GM12891 (cell line): ENCODE measurements at regions not wholly inside any gene's neighbourhood (a gene's known extent, or its start where the extent isn't known, plus 50 kb on each side); places are given as distances from the start of the nearest gene placed in this dataset.

Experiments
- POLR2A ChIP-seq: IDR thresholded peaks from 2 replicates; pipeline ENCODE4 v1.6.1; 2011; ENCODE audit warnings: low read depth, low read length, control low read depth
- POLR2AphosphoS5 ChIP-seq: IDR thresholded peaks from 2 replicates; pipeline ENCODE4 v1.6.1; 2011; ENCODE audit warnings: low read depth, low read length, control low read depth

- TF ChIP-seq POLR2A (no peak), POLR2AphosphoS5 (no peak)
Measured at GRCh38 chr6:12483712-12484111, 193.6 kb downstream of the EDN1 start.
